AG04450 (cell line): ENCODE measurements at regions not wholly inside any gene's neighbourhood (a gene's known extent, or its start where the extent isn't known, plus 50 kb on each side); places are given as distances from the start of the nearest gene placed in this dataset.

Source experiments
- CTCF ChIA-PET: fragments of 300-600, 350-600 bp; formaldehyde crosslinking; extraction: SDS; loops from one replicate; lab custom pipeline; 2022; ENCODE audit warnings: antibody characterized with exemption, inconsistent platforms; lab: Charles Lee
- POLR2A ChIA-PET: fragments of 350-600 bp; formaldehyde crosslinking; extraction: SDS; loops from one replicate; lab custom pipeline; 2021; ENCODE audit warnings: antibody characterized with exemption, inconsistent platforms; lab: Yijun Ruan, JAX
- DNase-seq: peaks from one replicate; pipeline ENCODE4 v3.0.0-alpha.2; 2011; ENCODE audit warnings: low read depth, low spot score
- H3K27ac ChIP-seq: one replicate; pipeline ENCODE4 v1.5.1; 2012; ENCODE audit warnings: low read depth, low read length, control low read depth
- H3K27me3 ChIP-seq: one replicate; pipeline ENCODE4 v1.6.0; 2012; ENCODE audit warnings: low read length; ENCODE audit not compliant: control insufficient read depth, insufficient read depth
- H3K4me3 ChIP-seq: 2 replicates; pipeline ENCODE4 v1.5.1; 2011; ENCODE audit warnings: mild to moderate bottlenecking, low read depth, low read length, control low read depth
- H3K9me3 ChIP-seq: 2 replicates; pipeline ENCODE4 v1.5.1; 2012; ENCODE audit warnings: low read length; ENCODE audit not compliant: control insufficient read depth, insufficient read depth
- TF ChIP-seq, protein P1 (sequence below): IDR thresholded peaks from 2 replicates; pipeline ENCODE4 v1.5.1; 2011; ENCODE audit warnings: low read depth, low read length, control low read depth, inconsistent platforms

DNA sequence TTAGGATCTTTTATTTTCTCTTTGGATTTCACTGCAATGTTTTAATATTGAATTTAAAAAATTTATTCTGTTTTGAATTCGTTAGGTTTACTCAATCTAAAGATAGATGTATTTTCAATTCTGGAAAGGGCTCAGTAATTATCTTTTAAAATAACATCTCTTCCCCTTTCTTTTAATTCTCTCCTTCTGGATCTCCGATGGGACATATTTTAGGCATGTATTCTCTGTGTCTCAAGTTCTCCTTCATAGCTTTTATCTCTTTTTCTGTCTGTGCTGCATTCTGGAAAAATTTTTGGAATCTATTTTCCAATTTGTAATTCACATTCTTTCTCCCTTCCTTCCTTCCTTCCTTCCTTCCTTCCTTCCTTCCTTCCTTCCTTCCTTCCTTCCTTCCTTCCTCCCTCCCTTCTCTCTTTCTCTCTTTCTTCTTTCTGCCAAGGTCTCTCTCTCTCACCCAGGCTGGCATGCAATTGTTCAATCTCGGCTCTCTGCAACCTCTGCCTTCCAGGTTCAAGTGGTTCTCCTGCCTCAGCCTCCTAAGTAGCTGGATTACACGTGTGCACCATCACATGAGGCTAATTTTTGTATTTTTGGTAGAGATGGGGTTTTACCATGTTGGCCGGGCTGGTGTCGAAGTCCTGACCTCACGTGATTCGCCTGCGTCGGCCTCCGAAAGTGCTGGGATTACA lies 98.5 kb upstream of the CTTNBP2 start:
- Histone ChIP-seq H3K27me3 (no peaks in the 10 kb centered on the region), H3K4me3 (no peak overlapping the region), H3K27ac (no peak overlapping the region), H3K9me3 (no peaks in the 10 kb centered on the region)
- TF ChIP-seq, protein P1, sequence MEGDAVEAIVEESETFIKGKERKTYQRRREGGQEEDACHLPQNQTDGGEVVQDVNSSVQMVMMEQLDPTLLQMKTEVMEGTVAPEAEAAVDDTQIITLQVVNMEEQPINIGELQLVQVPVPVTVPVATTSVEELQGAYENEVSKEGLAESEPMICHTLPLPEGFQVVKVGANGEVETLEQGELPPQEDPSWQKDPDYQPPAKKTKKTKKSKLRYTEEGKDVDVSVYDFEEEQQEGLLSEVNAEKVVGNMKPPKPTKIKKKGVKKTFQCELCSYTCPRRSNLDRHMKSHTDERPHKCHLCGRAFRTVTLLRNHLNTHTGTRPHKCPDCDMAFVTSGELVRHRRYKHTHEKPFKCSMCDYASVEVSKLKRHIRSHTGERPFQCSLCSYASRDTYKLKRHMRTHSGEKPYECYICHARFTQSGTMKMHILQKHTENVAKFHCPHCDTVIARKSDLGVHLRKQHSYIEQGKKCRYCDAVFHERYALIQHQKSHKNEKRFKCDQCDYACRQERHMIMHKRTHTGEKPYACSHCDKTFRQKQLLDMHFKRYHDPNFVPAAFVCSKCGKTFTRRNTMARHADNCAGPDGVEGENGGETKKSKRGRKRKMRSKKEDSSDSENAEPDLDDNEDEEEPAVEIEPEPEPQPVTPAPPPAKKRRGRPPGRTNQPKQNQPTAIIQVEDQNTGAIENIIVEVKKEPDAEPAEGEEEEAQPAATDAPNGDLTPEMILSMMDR = no peak
- ChIA-PET POLR2A (no interaction called here), CTCF (no interaction called here)
- DNase-seq = no peak

DNA sequence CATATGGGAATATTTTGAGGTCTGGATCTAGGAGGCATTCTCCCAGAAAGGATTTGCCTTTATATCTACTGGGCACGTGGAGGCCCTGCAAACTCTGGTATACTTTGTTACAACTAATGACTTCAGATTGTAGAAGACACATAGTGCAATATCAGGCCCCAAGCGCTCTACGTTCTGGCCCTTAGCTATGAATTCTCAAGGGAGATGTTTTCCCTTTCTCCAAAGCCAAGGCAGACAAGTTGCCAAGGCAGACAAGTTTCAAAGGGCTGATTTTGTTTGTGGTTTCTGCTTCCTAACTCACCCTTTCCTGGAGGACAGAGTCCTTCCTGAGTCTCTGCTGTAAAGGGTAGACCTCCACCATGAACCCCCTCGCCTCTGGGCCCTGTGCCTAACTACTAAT lies 99.4 kb upstream of the CTTNBP2 start:
- TF ChIP-seq, protein P1 = no peak
- Histone ChIP-seq H3K27ac (no peak overlapping the region), H3K27me3 (no peaks in the 10 kb centered on the region), H3K9me3 (no peaks in the 10 kb centered on the region), H3K4me3 (no peak overlapping the region)
- DNase-seq = no peak
- CTCF ChIA-PET = no interaction called here
- POLR2A ChIA-PET = no interaction called here

DNA sequence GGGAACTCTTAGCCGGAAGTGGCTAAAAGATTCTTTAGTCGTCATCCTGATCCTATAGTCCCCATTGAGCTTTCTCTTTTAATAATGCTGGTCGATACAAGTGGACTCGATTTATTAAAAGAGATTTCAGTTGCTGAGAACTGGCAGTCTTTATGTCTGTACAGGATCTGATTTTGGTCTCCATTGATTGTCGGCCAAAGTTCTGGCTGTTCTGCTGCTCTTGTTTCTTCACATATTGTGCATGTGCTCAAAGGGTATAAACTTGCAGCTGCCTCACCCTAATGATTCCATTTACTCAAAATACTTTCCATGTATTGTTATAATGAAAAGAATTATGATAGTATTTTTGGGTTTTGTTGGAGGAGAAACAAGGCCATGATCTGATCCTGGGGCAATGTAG lies 100.7 kb upstream of the CTTNBP2 start:
- Histone ChIP-seq H3K27ac (no peak overlapping the region), H3K27me3 (no peaks in the 10 kb centered on the region), H3K4me3 (no peak overlapping the region), H3K9me3 (no peaks in the 10 kb centered on the region)
- ChIA-PET CTCF (interaction anchor here (1.4 kb wide), 1 partner anchor 19 kb away, joined by 6 read pairs; no protein-coding TSS in a partner anchor), POLR2A (no interaction called here)
- TF ChIP-seq, protein P1 = no peak
- no peak for DNase-seq

DNA sequence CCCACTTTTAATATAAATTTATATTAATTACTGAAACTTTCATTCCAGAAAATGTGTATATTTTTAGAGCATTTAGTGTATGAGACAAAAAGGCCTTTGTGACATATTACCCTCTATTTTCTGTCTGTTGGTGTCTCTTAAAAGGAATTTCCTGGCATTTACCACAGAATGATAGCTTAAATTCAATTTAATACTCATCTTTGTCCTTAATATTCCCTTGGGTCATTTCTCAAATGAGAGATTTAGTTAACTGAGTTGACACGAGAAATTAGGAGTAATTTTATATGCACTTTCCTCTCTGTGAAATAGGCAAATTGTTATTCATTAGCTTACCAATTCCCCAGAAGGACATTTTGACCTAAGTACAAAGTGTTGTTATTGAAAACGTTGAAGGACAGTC lies 101.7 kb upstream of the CTTNBP2 start:
- CTCF ChIA-PET = interaction anchor here (1.4 kb wide), 1 partner anchor 18 kb away, joined by 6 read pairs; no protein-coding TSS in a partner anchor
- TF ChIP-seq, protein P1 = no peak
- DNase-seq = no peak

DNA sequence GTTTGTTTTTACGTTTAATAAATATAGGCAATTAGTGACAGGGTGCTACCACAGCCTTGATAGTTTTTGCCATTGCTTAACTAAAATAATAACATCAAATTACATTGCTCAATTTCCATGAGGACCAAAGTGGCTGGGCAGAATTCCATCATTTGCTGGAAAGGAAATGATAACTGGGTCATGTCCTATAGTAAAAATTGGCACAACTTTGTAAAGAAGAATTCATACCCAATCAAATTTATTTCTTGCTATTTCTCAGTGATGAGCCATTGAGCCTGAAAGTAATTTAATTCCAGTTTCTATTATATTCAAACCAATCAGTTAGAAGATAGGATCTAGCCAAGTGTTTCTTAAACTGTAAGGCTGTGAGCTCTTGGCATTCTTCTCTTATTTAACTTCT lies 102.2 kb upstream of the CTTNBP2 start:
- no peak for DNase-seq
- H3K27ac ChIP-seq = no peak overlapping the region
- H3K4me3 ChIP-seq = no peak overlapping the region
- CTCF ChIA-PET = interaction anchor here (1.4 kb wide), 1 partner anchor 18 kb away, joined by 6 read pairs; no protein-coding TSS in a partner anchor
- TF ChIP-seq, protein P1 = no peak
- no peaks in the 10 kb centered on the region for H3K27me3 ChIP-seq
- POLR2A ChIA-PET = no interaction called here
- no peaks in the 10 kb centered on the region for H3K9me3 ChIP-seq

More for the DNA sequence above, 101.7 kb upstream of the CTTNBP2 start:
- POLR2A ChIA-PET = no interaction called here
- Histone ChIP-seq H3K27me3 (no peaks in the 10 kb centered on the region), H3K4me3 (no peak overlapping the region), H3K9me3 (no peaks in the 10 kb centered on the region), H3K27ac (no peak overlapping the region)
